ENCODE measurements at regions not wholly inside any gene's neighbourhood (a gene's known extent, or its start where the extent isn't known, plus 50 kb on each side); places are given as distances from the start of the nearest gene placed in this dataset.

GRCh38 chr5:144697847-144698262 is 527.2 kb downstream of the KCTD16 start:
- TF ChIP-seq CTCF (IDR thresholded peaks at IDR 0.05; ENCODE audit: low read depth, low read length), result no peak
- TF ChIP-seq MYC (IDR thresholded peaks at IDR 0.05; ENCODE audit: low read depth, low read length), result no peak
- TF ChIP-seq POLR2A (IDR thresholded peaks at IDR 0.05; ENCODE audit: extremely low read depth, insufficient read length), result no peak
- TF ChIP-seq MAX (IDR thresholded peaks at IDR 0.05; ENCODE audit: low read depth, low read length), result no peak

All from NB4 (cell line).